ENCODE measurements at regions not wholly inside any gene's neighbourhood (a gene's known extent, or its start where the extent isn't known, plus 50 kb on each side); places are given as distances from the start of the nearest gene placed in this dataset.

- no peak for TF ChIP-seq POLR2A (IDR thresholded peaks at IDR 0.05; ENCODE audit: low read depth, low read length)
- TF ChIP-seq CTCF (IDR thresholded peaks at IDR 0.05; ENCODE audit: extremely low read depth in 1 of 2, insufficient read depth in 1 of 2, low read depth in 1 of 2, low read length in 2 of 2) = no peak
- no peak for TF ChIP-seq FOS (IDR thresholded peaks at IDR 0.05; ENCODE audit: borderline replicate concordance, insufficient read depth, low read length)
- TF ChIP-seq MAX (IDR thresholded peaks at IDR 0.05; ENCODE audit: insufficient read depth, insufficient read length) = no peak
- TF ChIP-seq POLR2AphosphoS5 (IDR thresholded peaks at IDR 0.05; ENCODE audit: insufficient read depth, low read depth, low read length) = no peak
- TF ChIP-seq EZH2 (IDR thresholded peaks at IDR 0.05; ENCODE audit: borderline replicate concordance, low read depth, low read length, severe bottlenecking) = no peak
- TF ChIP-seq JUN (IDR thresholded peaks at IDR 0.05; ENCODE audit: borderline replicate concordance, insufficient read depth, insufficient read length, low read depth) = no peak
Measured at GRCh38 chr1:105655032-105655431, 1401.4 kb upstream of the PRMT6 start.

Data from endothelial cell of umbilical vein (primary cell).